Gastroesophageal sphincter (tissue), 4 donors: ENCODE measurements at regions not wholly inside any gene's neighbourhood (a gene's known extent, or its start where the extent isn't known, plus 50 kb on each side); places are given as distances from the start of the nearest gene placed in this dataset.

Experiments used
- ATAC-seq: fragments of 150-250 bp; one replicate; pipeline ENCODE4 v1.9.1; 2016; ENCODE audit warnings: mild to moderate bottlenecking, moderate library complexity
- H3K27ac ChIP-seq, 4 donors: fragments of 200-600 bp; sonication (generic) in 3 of 4; 1 replicate in 3 of 4; 2 replicates in 1 of 4; pipeline ENCODE4 v1.5.1; 2016 to 2019
- H3K27me3 ChIP-seq: fragments of 200-600 bp; sonication (generic); one replicate; pipeline ENCODE4 v1.5.1; 2019
- H3K36me3 ChIP-seq, 2 donors: fragments of 200-600 bp; sonication (generic); one replicate each; pipeline ENCODE4 v1.5.1; 2019; ENCODE audit warnings: control low read depth in 1 of 2
- H3K4me1 ChIP-seq, 3 donors: fragments of 200-600 bp; sonication (generic); 1 replicate in 2 of 3; 2 replicates in 1 of 3; pipeline ENCODE4 v1.5.1; 2016 to 2019; ENCODE audit warnings: control low read depth in 2 of 3
- H3K4me3 ChIP-seq, 2 donors: fragments of 200-600 bp; sonication (generic); one replicate each; pipeline ENCODE4 v1.5.1; 2019; ENCODE audit warnings: mild to moderate bottlenecking in 1 of 2, moderate library complexity in 1 of 2
- H3K9me3 ChIP-seq, 3 donors: fragments of 200-600 bp; sonication (generic); one replicate each; pipeline ENCODE4 v1.5.1; 2017 to 2019; ENCODE audit warnings: control low read depth in 2 of 3
- EP300 ChIP-seq: sonication (generic); formaldehyde crosslinking; IDR thresholded peaks from one replicate; pipeline ENCODE4 v1.6.1; 2017; ENCODE audit warnings: antibody characterized with exemption, mild to moderate bottlenecking
- POLR2A ChIP-seq, 2 donors: fragments of 450-650 bp; IDR thresholded peaks; one replicate each; pipeline ENCODE4 v1.6.1; 2017; ENCODE audit warnings: antibody characterized with exemption in 2 of 2, mild to moderate bottlenecking in 2 of 2, moderate library complexity in 1 of 2
- POLR2AphosphoS5 ChIP-seq: sonication (generic); formaldehyde crosslinking; IDR thresholded peaks from one replicate; pipeline ENCODE4 v1.6.1; 2017; ENCODE audit warnings: antibody characterized with exemption
- WGBS, 2 donors: methylation state at CpG; one replicate each; pipeline ENCODE4 v1.1.5; 2018; ENCODE audit warnings: low coverage in 1 of 2; 5-methylcytosine and 5-hydroxymethylcytosine counted together
- TF ChIP-seq, protein P1 (sequence below), 4 experiments: fragments of 200-600 bp in 2 of 4; fragments of 450-650 bp in 2 of 4; sonication (generic) in 1 of 4; IDR thresholded peaks; one replicate each; pipeline ENCODE4 v1.5.1; 2017 to 2019; ENCODE audit warnings: antibody characterized with exemption in 4 of 4, mild to moderate bottlenecking in 2 of 4, moderate library complexity in 2 of 4

DNA sequence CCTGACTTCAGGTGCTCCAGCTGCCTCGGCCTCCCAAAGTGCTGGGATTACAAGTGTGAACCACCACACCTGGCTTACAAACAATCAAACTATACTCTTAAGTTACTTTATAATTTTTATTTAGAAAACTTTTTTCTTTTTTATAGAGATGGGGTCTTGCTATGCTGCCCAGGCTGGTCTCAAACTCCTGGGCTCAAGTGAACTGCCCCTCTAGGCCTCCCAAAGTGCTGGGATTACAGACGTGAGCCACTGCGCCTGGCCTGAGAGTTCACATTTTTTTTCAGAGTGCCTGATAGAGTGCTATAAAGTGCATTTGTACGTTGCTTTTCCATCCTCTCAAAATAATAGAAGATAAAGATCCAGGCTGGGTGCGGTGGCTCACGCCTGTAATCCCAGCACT, 102.0 kb upstream of the TBL1XR1 start:
- no peaks in the 10 kb centered on the region for H3K36me3 ChIP-seq

DNA sequence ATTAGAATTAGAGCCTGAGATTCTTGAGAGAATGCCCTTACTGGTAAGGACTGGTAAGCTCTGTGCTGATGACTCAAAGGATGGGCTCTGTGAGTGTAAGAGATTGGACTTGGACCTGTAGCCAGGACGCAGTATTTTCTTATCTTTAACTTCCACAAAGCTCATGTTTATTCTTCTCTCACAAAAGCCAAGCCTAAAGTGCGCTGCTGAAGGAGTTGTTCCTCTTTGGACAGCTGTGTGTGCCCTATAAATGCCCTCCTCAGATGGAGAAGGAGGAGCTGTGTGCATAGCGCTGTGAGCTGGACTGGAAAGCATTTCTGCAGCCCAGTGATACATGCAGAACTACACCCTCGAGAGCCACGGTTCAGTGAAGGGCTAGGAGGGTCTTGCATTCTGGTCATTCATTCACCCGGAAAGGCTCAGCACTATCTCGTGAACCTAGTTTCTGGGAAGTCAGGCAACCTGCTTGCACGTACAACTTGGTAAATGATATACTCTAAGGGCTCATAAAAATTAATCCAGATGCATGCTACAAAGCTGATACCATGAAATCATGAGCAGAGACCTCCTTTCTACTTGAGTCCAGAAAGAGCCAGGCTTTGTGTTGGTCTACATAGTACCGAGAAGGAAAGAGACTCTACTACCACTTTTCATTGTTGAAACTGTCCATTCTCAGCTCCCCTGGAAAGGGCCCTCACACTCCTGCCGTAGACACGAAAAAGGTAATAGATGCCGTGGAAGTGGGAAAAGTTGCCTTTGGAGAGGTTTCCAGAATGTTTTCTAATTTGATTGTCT, 103.0 kb upstream of the TBL1XR1 start:
- Histone ChIP-seq H3K4me1 (no peaks in the 10 kb centered on the region), H3K27me3 (no peaks in the 10 kb centered on the region), H3K36me3 (no peaks in the 10 kb centered on the region), H3K4me3 (no peak overlapping the region), H3K9me3 (no peaks in the 10 kb centered on the region), H3K27ac (no peak overlapping the region)
- ATAC-seq: peak; percentile 61
- TF ChIP-seq POLR2AphosphoS5 (no peak), POLR2A (IDR thresholded peaks at IDR 0.05) (no peak), EP300 (no peak)
- TF ChIP-seq, protein P1, sequence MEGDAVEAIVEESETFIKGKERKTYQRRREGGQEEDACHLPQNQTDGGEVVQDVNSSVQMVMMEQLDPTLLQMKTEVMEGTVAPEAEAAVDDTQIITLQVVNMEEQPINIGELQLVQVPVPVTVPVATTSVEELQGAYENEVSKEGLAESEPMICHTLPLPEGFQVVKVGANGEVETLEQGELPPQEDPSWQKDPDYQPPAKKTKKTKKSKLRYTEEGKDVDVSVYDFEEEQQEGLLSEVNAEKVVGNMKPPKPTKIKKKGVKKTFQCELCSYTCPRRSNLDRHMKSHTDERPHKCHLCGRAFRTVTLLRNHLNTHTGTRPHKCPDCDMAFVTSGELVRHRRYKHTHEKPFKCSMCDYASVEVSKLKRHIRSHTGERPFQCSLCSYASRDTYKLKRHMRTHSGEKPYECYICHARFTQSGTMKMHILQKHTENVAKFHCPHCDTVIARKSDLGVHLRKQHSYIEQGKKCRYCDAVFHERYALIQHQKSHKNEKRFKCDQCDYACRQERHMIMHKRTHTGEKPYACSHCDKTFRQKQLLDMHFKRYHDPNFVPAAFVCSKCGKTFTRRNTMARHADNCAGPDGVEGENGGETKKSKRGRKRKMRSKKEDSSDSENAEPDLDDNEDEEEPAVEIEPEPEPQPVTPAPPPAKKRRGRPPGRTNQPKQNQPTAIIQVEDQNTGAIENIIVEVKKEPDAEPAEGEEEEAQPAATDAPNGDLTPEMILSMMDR (IDR thresholded peaks at IDR 0.05): no peak
- 65 to 97% methylated on average over 3 to 9 of the region's 12 CpGs for WGBS, 2 donors

More for the DNA sequence above, 102.0 kb upstream of the TBL1XR1 start:
- no peak for ATAC-seq
- Histone ChIP-seq H3K27me3 (no peaks in the 10 kb centered on the region), H3K9me3 (no peaks in the 10 kb centered on the region), H3K27ac (no peak overlapping the region), H3K4me3 (no peak overlapping the region), H3K4me1 (peaks cover 0 to 6% (median 2%) of the 10 kb centered on the region in 3 donors)
- no peak for TF ChIP-seq POLR2A (IDR thresholded peaks at IDR 0.05)
- no peak for TF ChIP-seq POLR2AphosphoS5
- TF ChIP-seq EP300: no peak
- TF ChIP-seq, protein P1 (IDR thresholded peaks at IDR 0.05): no peak
- 95 to 100% methylated on average over 1 to 3 of the region's 6 CpGs for WGBS, 2 donors

DNA sequence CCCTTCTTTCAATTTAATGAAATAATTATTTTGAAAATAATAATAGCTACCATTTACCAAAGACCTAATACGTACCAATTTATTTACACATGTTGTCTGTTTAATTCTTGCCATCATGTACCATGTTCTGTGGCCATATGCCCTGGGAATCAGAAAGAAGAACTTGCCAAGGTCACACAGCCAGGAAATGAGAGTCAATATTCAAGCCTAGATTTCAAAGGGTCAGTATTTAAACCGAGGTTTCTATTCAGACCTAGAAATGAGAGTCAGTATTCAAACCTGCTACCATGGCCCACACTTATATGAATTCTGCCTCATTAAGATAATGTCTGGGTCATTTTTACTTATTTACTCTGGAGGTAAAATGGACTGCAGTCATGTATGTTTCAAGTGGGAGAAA, 103.6 kb upstream of the TBL1XR1 start:
- no peak overlapping the region for H3K27ac ChIP-seq
- 83 to 88% methylated on average over 2 of the region's 2 CpGs for WGBS, 2 donors

DNA sequence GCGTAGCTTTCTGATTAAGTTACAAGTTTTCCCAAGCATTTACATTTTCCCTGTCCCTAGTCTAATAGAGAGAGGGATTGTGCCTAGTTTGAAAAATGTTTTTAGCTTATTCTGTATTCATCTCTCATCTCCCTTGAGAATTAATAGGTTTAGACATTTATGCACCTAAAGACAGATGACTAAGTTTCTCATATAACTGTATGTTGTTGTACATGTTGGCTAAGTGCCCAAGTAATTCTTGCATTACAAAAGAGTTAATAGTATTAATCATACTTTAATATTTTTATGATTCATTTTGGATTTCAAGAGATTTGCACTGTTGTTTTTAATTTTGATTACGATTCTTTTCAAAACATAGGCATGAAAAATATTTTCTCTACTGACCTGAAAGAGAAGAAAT, 109.0 kb upstream of the TBL1XR1 start:
- H3K4me1 ChIP-seq: no peaks in the 10 kb centered on the region
- peaks cover 0 to 13% (median 0%) of the 10 kb centered on the region in 3 donors for H3K9me3 ChIP-seq
- TF ChIP-seq, protein P1 (IDR thresholded peaks at IDR 0.05): no peak
- no peak for TF ChIP-seq POLR2AphosphoS5
- TF ChIP-seq EP300: no peak
- no peak for TF ChIP-seq POLR2A (IDR thresholded peaks at IDR 0.05)
- H3K4me3 ChIP-seq: no peak overlapping the region
- WGBS, 2 donors: 75 to 76% methylated on average over 1 to 2 of the region's 2 CpGs
- H3K27me3 ChIP-seq: no peaks in the 10 kb centered on the region
- no peak for ATAC-seq
- no peak overlapping the region for H3K27ac ChIP-seq
- H3K36me3 ChIP-seq: no peaks in the 10 kb centered on the region

More for the DNA sequence above, 103.6 kb upstream of the TBL1XR1 start:
- no peaks in the 10 kb centered on the region for H3K4me1 ChIP-seq
- no peak for ATAC-seq
- no peaks in the 10 kb centered on the region for H3K27me3 ChIP-seq
- no peak overlapping the region for H3K4me3 ChIP-seq
- no peaks in the 10 kb centered on the region for H3K9me3 ChIP-seq
- TF ChIP-seq, protein P1 (IDR thresholded peaks at IDR 0.05): no peak
- TF ChIP-seq POLR2AphosphoS5: no peak
- no peak for TF ChIP-seq EP300
- no peak for TF ChIP-seq POLR2A (IDR thresholded peaks at IDR 0.05)
- no peaks in the 10 kb centered on the region for H3K36me3 ChIP-seq

DNA sequence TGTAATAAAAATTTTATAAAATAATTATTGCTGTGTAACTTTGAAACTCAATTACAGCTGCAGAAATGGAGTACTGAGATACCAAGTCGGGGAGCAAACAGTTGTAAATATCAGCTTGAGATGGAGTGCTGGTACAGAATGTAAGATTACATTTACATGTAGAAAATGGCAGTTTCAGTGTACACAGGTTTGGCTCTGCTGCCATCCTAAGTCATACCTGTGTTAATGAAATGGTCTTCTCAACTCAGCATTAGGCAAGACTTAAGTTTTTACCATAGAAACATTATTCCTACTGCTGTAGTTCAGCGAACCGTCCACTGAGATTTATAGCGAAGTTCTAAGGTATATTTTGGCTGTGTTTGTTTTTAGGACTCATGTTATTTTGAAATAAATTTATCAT, 110.1 kb upstream of the TBL1XR1 start:
- no peak for TF ChIP-seq POLR2AphosphoS5
- TF ChIP-seq POLR2A (IDR thresholded peaks at IDR 0.05): no peak
- TF ChIP-seq, protein P1 (IDR thresholded peaks at IDR 0.05): no peak
- no peak for TF ChIP-seq EP300
- WGBS, 2 donors: 90% methylated on average over 3 to 4 of the region's 4 CpGs
- Histone ChIP-seq H3K27ac (no peak overlapping the region), H3K36me3 (no peaks in the 10 kb centered on the region), H3K4me1 (no peaks in the 10 kb centered on the region), H3K4me3 (no peak overlapping the region), H3K27me3 (no peaks in the 10 kb centered on the region), H3K9me3 (peaks cover 0 to 13% (median 0%) of the 10 kb centered on the region in 3 donors)
- ATAC-seq: no peak
